HEK293 (cell line): ENCODE measurements at regions not wholly inside any gene's neighbourhood (a gene's known extent, or its start where the extent isn't known, plus 50 kb on each side); places are given as distances from the start of the nearest gene placed in this dataset.

Experiments used
- GLIS1 ChIP-seq: fragments of 450-650 bp; formaldehyde crosslinking; IDR thresholded peaks from 2 replicates; pipeline ENCODE4 v1.5.1; 2016; ENCODE audit warnings: missing biosample characterization, missing genetic modification characterization
- KLF7 ChIP-seq: fragments of 450-650 bp; formaldehyde crosslinking; IDR thresholded peaks from 2 replicates; pipeline ENCODE4 v1.5.1; 2016; ENCODE audit warnings: missing biosample characterization, missing genetic modification characterization, borderline replicate concordance
- TRIM28 ChIP-seq: IDR thresholded peaks from 2 replicates; pipeline ENCODE4 v1.6.1; 2011; ENCODE audit warnings: low read length, control low read depth, borderline replicate concordance
- ZIC2 ChIP-seq: fragments of 450-650 bp; formaldehyde crosslinking; IDR thresholded peaks from 2 replicates; pipeline ENCODE4 v1.5.1; 2016; ENCODE audit warnings: missing biosample characterization, missing genetic modification characterization
- ZNF324 ChIP-seq: fragments of 450-650 bp; formaldehyde crosslinking; IDR thresholded peaks from 2 replicates; pipeline ENCODE4 v1.5.1; 2016; ENCODE audit warnings: missing biosample characterization, missing genetic modification characterization
- ZNF423 ChIP-seq: fragments of 450-650 bp; formaldehyde crosslinking; IDR thresholded peaks from 2 replicates; pipeline ENCODE4 v1.5.1; 2016; ENCODE audit warnings: missing biosample characterization, missing genetic modification characterization
- ZNF426 ChIP-seq: fragments of 450-650 bp; formaldehyde crosslinking; IDR thresholded peaks from 2 replicates; pipeline ENCODE4 v1.5.1; 2017; ENCODE audit warnings: missing biosample characterization, missing genetic modification characterization, mild to moderate bottlenecking, inconsistent platforms, moderate library complexity
- ZNF555 ChIP-seq: fragments of 450-650 bp; formaldehyde crosslinking; conservative IDR thresholded peaks from 2 replicates; pipeline ENCODE4 v1.5.1; 2017; ENCODE audit warnings: missing biosample characterization, mild to moderate bottlenecking, missing genetic modification characterization, inconsistent platforms
- ZNF558 ChIP-seq: fragments of 450-650 bp; formaldehyde crosslinking; IDR thresholded peaks from 2 replicates; pipeline ENCODE4 v1.5.1; 2016; ENCODE audit warnings: missing biosample characterization, missing genetic modification characterization
- TF ChIP-seq, protein P1 (sequence below): fragments of 450-650 bp; formaldehyde crosslinking; optimal IDR thresholded peaks from 2 replicates; pipeline ENCODE3; 2016; ENCODE audit warnings: missing biosample characterization, mild to moderate bottlenecking, missing genetic modification characterization
- TF ChIP-seq, protein P2 (sequence below): fragments of 450-650 bp; formaldehyde crosslinking; IDR thresholded peaks from 2 replicates; pipeline ENCODE4 v1.5.1; 2016; ENCODE audit warnings: missing biosample characterization, missing genetic modification characterization, low read depth
- TF ChIP-seq, protein P3 (sequence below): fragments of 450-650 bp; formaldehyde crosslinking; IDR thresholded peaks from 2 replicates; pipeline ENCODE4 v1.5.1; 2016; ENCODE audit warnings: missing biosample characterization, missing genetic modification characterization
- TF ChIP-seq, protein P4 (sequence below): fragments of 450-650 bp; formaldehyde crosslinking; IDR thresholded peaks from 2 replicates; pipeline ENCODE4 v1.5.1; 2016; ENCODE audit warnings: missing biosample characterization, missing genetic modification characterization
- TF ChIP-seq, protein P5 (sequence below): fragments of 450-650 bp; formaldehyde crosslinking; IDR thresholded peaks from 2 replicates; pipeline ENCODE4 v1.5.1; 2016; ENCODE audit warnings: missing biosample characterization, missing genetic modification characterization
- TF ChIP-seq, protein P6 (sequence below): fragments of 450-650 bp; formaldehyde crosslinking; IDR thresholded peaks from 2 replicates; pipeline ENCODE4 v1.5.1; 2017; ENCODE audit warnings: missing biosample characterization, missing genetic modification characterization
- TF ChIP-seq, protein P7 (sequence below): fragments of 450-650 bp; formaldehyde crosslinking; IDR thresholded peaks from 2 replicates; pipeline ENCODE4 v1.5.1; 2016; ENCODE audit warnings: missing biosample characterization, missing genetic modification characterization
- TF ChIP-seq, protein P8 (sequence below): fragments of 450-650 bp; formaldehyde crosslinking; IDR thresholded peaks from 2 replicates; pipeline ENCODE4 v1.5.1; 2016; ENCODE audit warnings: missing biosample characterization, missing genetic modification characterization, borderline replicate concordance
- TF ChIP-seq, protein P9 (sequence below): fragments of 450-650 bp; formaldehyde crosslinking; IDR thresholded peaks from 2 replicates; pipeline ENCODE4 v1.5.1; 2017; ENCODE audit warnings: missing biosample characterization, missing genetic modification characterization

DNA sequence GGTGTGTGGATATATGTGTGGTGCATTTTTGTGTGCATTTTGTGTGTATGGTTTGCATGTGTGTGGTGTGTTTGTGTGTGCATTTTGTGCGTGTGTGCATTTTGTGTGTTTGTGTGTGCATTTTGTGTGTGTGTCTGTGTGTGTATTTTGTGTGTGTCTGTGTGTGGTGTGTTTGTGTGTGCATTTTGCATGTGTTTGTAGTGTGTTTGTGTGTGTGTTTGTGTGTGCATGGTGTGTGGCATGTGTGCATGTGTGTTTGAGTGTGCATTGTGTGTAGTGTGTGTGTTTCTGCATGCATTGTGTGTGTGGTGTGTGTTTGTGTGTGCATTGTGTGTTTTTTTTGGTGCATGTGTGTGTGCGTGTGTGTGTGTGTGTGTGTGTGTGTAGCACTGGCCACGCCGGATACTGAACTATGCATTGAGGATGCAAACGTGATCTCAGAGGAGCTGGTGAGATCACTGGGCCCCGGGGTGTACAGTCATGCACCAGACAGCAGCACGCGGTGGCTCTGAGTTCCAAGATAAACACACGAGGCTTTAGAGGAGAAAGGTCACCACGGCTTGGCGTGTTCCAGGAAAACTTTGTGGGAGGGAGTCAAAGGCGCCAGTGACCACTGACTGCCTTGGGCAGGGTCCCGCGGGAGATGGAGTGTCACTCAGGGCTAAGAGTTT is 106.6 kb upstream of the SHH start (continued):
- TF ChIP-seq, protein P1, sequence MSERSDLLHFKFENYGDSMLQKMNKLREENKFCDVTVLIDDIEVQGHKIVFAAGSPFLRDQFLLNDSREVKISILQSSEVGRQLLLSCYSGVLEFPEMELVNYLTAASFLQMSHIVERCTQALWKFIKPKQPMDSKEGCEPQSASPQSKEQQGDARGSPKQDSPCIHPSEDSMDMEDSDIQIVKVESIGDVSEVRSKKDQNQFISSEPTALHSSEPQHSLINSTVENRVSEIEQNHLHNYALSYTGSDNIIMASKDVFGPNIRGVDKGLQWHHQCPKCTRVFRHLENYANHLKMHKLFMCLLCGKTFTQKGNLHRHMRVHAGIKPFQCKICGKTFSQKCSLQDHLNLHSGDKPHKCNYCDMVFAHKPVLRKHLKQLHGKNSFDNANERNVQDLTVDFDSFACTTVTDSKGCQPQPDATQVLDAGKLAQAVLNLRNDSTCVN (tag by site-specific recombination): peak; percentile 28
- TF ChIP-seq ZNF324 (tag by site-specific recombination) (peak; percentile 81; the same call in 1 of the 2 replicates), TRIM28 (peak; percentile 63; the same call in 1 of the 2 replicates), ZIC2 (tag by site-specific recombination) (peak; percentile 16; the same call in 1 of the 2 replicates), ZNF555 (no peak), ZNF423 (tag by site-specific recombination) (no peak), ZNF426 (tag by site-specific recombination) (no peak), GLIS1 (tag by site-specific recombination) (peak; percentile 87), ZNF558 (tag by site-specific recombination) (no peak), KLF7 (tag by site-specific recombination) (no peak)
- TF ChIP-seq, protein P2, sequence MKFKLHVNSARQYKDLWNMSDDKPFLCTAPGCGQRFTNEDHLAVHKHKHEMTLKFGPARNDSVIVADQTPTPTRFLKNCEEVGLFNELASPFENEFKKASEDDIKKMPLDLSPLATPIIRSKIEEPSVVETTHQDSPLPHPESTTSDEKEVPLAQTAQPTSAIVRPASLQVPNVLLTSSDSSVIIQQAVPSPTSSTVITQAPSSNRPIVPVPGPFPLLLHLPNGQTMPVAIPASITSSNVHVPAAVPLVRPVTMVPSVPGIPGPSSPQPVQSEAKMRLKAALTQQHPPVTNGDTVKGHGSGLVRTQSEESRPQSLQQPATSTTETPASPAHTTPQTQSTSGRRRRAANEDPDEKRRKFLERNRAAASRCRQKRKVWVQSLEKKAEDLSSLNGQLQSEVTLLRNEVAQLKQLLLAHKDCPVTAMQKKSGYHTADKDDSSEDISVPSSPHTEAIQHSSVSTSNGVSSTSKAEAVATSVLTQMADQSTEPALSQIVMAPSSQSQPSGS: no peak
- TF ChIP-seq, protein P3, sequence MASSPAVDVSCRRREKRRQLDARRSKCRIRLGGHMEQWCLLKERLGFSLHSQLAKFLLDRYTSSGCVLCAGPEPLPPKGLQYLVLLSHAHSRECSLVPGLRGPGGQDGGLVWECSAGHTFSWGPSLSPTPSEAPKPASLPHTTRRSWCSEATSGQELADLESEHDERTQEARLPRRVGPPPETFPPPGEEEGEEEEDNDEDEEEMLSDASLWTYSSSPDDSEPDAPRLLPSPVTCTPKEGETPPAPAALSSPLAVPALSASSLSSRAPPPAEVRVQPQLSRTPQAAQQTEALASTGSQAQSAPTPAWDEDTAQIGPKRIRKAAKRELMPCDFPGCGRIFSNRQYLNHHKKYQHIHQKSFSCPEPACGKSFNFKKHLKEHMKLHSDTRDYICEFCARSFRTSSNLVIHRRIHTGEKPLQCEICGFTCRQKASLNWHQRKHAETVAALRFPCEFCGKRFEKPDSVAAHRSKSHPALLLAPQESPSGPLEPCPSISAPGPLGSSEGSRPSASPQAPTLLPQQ (tag by site-specific recombination): peak; percentile 93
- TF ChIP-seq, protein P4, sequence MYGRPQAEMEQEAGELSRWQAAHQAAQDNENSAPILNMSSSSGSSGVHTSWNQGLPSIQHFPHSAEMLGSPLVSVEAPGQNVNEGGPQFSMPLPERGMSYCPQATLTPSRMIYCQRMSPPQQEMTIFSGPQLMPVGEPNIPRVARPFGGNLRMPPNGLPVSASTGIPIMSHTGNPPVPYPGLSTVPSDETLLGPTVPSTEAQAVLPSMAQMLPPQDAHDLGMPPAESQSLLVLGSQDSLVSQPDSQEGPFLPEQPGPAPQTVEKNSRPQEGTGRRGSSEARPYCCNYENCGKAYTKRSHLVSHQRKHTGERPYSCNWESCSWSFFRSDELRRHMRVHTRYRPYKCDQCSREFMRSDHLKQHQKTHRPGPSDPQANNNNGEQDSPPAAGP: peak; percentile 67
- TF ChIP-seq, protein P5, sequence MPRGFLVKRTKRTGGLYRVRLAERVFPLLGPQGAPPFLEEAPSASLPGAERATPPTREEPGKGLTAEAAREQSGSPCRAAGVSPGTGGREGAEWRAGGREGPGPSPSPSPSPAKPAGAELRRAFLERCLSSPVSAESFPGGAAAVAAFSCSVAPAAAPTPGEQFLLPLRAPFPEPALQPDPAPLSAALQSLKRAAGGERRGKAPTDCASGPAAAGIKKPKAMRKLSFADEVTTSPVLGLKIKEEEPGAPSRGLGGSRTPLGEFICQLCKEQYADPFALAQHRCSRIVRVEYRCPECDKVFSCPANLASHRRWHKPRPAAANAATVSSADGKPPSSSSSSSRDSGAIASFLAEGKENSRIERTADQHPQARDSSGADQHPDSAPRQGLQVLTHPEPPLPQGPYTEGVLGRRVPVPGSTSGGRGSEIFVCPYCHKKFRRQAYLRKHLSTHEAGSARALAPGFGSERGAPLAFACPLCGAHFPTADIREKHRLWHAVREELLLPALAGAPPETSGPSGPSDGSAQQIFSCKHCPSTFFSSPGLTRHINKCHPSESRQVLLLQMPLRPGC (tag by site-specific recombination): peak; percentile 95
- TF ChIP-seq, protein P6, sequence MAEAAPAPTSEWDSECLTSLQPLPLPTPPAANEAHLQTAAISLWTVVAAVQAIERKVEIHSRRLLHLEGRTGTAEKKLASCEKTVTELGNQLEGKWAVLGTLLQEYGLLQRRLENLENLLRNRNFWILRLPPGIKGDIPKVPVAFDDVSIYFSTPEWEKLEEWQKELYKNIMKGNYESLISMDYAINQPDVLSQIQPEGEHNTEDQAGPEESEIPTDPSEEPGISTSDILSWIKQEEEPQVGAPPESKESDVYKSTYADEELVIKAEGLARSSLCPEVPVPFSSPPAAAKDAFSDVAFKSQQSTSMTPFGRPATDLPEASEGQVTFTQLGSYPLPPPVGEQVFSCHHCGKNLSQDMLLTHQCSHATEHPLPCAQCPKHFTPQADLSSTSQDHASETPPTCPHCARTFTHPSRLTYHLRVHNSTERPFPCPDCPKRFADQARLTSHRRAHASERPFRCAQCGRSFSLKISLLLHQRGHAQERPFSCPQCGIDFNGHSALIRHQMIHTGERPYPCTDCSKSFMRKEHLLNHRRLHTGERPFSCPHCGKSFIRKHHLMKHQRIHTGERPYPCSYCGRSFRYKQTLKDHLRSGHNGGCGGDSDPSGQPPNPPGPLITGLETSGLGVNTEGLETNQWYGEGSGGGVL (tag by site-specific recombination): no peak
- TF ChIP-seq, protein P7, sequence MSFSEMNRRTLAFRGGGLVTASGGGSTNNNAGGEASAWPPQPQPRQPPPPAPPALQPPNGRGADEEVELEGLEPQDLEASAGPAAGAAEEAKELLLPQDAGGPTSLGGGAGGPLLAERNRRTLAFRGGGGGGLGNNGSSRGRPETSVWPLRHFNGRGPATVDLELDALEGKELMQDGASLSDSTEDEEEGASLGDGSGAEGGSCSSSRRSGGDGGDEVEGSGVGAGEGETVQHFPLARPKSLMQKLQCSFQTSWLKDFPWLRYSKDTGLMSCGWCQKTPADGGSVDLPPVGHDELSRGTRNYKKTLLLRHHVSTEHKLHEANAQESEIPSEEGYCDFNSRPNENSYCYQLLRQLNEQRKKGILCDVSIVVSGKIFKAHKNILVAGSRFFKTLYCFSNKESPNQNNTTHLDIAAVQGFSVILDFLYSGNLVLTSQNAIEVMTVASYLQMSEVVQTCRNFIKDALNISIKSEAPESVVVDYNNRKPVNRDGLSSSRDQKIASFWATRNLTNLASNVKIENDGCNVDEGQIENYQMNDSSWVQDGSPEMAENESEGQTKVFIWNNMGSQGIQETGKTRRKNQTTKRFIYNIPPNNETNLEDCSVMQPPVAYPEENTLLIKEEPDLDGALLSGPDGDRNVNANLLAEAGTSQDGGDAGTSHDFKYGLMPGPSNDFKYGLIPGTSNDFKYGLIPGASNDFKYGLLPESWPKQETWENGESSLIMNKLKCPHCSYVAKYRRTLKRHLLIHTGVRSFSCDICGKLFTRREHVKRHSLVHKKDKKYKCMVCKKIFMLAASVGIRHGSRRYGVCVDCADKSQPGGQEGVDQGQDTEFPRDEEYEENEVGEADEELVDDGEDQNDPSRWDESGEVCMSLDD: peak; percentile 49
- TF ChIP-seq, protein P8, sequence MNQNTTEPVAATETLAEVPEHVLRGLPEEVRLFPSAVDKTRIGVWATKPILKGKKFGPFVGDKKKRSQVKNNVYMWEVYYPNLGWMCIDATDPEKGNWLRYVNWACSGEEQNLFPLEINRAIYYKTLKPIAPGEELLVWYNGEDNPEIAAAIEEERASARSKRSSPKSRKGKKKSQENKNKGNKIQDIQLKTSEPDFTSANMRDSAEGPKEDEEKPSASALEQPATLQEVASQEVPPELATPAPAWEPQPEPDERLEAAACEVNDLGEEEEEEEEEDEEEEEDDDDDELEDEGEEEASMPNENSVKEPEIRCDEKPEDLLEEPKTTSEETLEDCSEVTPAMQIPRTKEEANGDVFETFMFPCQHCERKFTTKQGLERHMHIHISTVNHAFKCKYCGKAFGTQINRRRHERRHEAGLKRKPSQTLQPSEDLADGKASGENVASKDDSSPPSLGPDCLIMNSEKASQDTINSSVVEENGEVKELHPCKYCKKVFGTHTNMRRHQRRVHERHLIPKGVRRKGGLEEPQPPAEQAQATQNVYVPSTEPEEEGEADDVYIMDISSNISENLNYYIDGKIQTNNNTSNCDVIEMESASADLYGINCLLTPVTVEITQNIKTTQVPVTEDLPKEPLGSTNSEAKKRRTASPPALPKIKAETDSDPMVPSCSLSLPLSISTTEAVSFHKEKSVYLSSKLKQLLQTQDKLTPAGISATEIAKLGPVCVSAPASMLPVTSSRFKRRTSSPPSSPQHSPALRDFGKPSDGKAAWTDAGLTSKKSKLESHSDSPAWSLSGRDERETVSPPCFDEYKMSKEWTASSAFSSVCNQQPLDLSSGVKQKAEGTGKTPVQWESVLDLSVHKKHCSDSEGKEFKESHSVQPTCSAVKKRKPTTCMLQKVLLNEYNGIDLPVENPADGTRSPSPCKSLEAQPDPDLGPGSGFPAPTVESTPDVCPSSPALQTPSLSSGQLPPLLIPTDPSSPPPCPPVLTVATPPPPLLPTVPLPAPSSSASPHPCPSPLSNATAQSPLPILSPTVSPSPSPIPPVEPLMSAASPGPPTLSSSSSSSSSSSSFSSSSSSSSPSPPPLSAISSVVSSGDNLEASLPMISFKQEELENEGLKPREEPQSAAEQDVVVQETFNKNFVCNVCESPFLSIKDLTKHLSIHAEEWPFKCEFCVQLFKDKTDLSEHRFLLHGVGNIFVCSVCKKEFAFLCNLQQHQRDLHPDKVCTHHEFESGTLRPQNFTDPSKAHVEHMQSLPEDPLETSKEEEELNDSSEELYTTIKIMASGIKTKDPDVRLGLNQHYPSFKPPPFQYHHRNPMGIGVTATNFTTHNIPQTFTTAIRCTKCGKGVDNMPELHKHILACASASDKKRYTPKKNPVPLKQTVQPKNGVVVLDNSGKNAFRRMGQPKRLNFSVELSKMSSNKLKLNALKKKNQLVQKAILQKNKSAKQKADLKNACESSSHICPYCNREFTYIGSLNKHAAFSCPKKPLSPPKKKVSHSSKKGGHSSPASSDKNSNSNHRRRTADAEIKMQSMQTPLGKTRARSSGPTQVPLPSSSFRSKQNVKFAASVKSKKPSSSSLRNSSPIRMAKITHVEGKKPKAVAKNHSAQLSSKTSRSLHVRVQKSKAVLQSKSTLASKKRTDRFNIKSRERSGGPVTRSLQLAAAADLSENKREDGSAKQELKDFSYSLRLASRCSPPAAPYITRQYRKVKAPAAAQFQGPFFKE: peak; percentile 83; the same call in 1 of the 2 replicates
- TF ChIP-seq, protein P9, sequence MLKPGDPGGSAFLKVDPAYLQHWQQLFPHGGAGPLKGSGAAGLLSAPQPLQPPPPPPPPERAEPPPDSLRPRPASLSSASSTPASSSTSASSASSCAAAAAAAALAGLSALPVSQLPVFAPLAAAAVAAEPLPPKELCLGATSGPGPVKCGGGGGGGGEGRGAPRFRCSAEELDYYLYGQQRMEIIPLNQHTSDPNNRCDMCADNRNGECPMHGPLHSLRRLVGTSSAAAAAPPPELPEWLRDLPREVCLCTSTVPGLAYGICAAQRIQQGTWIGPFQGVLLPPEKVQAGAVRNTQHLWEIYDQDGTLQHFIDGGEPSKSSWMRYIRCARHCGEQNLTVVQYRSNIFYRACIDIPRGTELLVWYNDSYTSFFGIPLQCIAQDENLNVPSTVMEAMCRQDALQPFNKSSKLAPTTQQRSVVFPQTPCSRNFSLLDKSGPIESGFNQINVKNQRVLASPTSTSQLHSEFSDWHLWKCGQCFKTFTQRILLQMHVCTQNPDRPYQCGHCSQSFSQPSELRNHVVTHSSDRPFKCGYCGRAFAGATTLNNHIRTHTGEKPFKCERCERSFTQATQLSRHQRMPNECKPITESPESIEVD (tag by site-specific recombination): no peak
